GM23338 (cell line): ENCODE measurements at regions not wholly inside any gene's neighbourhood (a gene's known extent, or its start where the extent isn't known, plus 50 kb on each side); places are given as distances from the start of the nearest gene placed in this dataset.

ENCODE experiments used
- ATAC-seq: fragments of 200-7000 bp; cut with Tn5 transposase; 3 replicates; pipeline ENCODE4 v1.9.1; 2020
- DNase-seq: peaks from one replicate; pipeline ENCODE4 v3.0.0-alpha.2; 2015; ENCODE audit warnings: low spot score
- H2AFZ ChIP-seq: fragments of 200-600 bp; sonication (generic); 2 replicates; pipeline ENCODE4 v1.8.0; 2016; ENCODE audit warnings: antibody characterized with exemption, mild to moderate bottlenecking, moderate library complexity
- H3F3A ChIP-seq: fragments of 200-600 bp; sonication (generic); replicated peaks from 2 replicates; pipeline ENCODE4 v1.8.0; 2017; ENCODE audit warnings: antibody characterized with exemption, mixed run types, low read depth
- H3K27ac ChIP-seq: fragments of 200-600 bp; sonication (generic); 2 replicates; pipeline ENCODE4 v1.6.1; 2016; ENCODE audit warnings: low read depth
- H3K27me3 ChIP-seq: fragments of 200-600 bp; sonication (generic); 2 replicates; pipeline ENCODE4 v1.8.0; 2016; ENCODE audit warnings: mild to moderate bottlenecking, mixed run types, moderate library complexity; ENCODE audit not compliant: insufficient read depth
- H3K36me3 ChIP-seq: fragments of 200-600 bp; sonication (generic); 2 replicates; pipeline ENCODE4 v1.8.0; 2016; ENCODE audit warnings: mild to moderate bottlenecking; ENCODE audit not compliant: insufficient read depth
- H3K4me1 ChIP-seq: fragments of 200-600 bp; sonication (generic); 2 replicates; pipeline ENCODE4 v1.8.0; 2016; ENCODE audit warnings: mild to moderate bottlenecking, moderate library complexity; ENCODE audit not compliant: insufficient read depth
- H3K4me2 ChIP-seq: fragments of 200-600 bp; sonication (generic); 2 replicates; pipeline ENCODE4 v1.7.1; 2017; ENCODE audit warnings: mixed run types
- H3K4me3 ChIP-seq: fragments of 200-600 bp; sonication (generic); 2 replicates; pipeline ENCODE4 v1.6.1; 2016; ENCODE audit warnings: mixed run types
- H3K79me2 ChIP-seq: fragments of 200-600 bp; sonication (generic); replicated peaks from 2 replicates; pipeline ENCODE4 v1.8.0; 2017; ENCODE audit warnings: mild to moderate bottlenecking; ENCODE audit not compliant: insufficient read depth
- H3K9me2 ChIP-seq: fragments of 200-600 bp; sonication (generic); 2 replicates; pipeline ENCODE4 v1.8.0; 2017; ENCODE audit not compliant: insufficient read depth
- H4K20me1 ChIP-seq: fragments of 200-600 bp; sonication (generic); replicated peaks from 2 replicates; pipeline ENCODE4 v1.8.0; 2017; ENCODE audit warnings: mild to moderate bottlenecking; ENCODE audit not compliant: insufficient read depth
- H3K27ac Mint-ChIP-seq: 2 replicates; pipeline ENCODE4 v1.8.0; 2020; ENCODE audit warnings: inconsistent platforms, mild to moderate bottlenecking, moderate library complexity, mixed read lengths
- H3K27me3 Mint-ChIP-seq: 3 replicates; pipeline ENCODE4 v1.8.0; 2022; ENCODE audit warnings: low read depth, mild to moderate bottlenecking, moderate library complexity, mixed read lengths, inconsistent platforms; ENCODE audit not compliant: insufficient read depth, poor library complexity
- H3K36me3 Mint-ChIP-seq: 3 replicates; pipeline ENCODE4 v1.8.0; 2021; ENCODE audit warnings: low read depth, mild to moderate bottlenecking, inconsistent platforms, moderate library complexity, mixed read lengths
- H3K4me1 Mint-ChIP-seq: 3 replicates; pipeline ENCODE4 v1.8.0; 2020; ENCODE audit warnings: mild to moderate bottlenecking, inconsistent platforms, mixed read lengths
- H3K4me3 Mint-ChIP-seq: 3 replicates; pipeline ENCODE4 v1.8.0; 2021; ENCODE audit warnings: moderate library complexity, mild to moderate bottlenecking, inconsistent platforms, mixed read lengths
- H3K9me3 Mint-ChIP-seq: 3 replicates; pipeline ENCODE4 v1.8.0; 2020; ENCODE audit warnings: moderate library complexity, mild to moderate bottlenecking, inconsistent platforms, mixed read lengths
- CREB1 ChIP-seq: fragments of 250-450 bp; sonication (Bioruptor Pico); IDR thresholded peaks from 2 replicates; pipeline ENCODE4 v1.5.0; 2020; ENCODE audit warnings: low read depth, mild to moderate bottlenecking, moderate library complexity
- CTCF ChIP-seq, 2 experiments: fragments of 200-600 bp in 1 of 2; sonication (generic) in 1 of 2; conservative IDR thresholded peaks; 2 replicates each; pipeline versions ENCODE4 v1.5.1 to v1.6.1; 2016 to 2017; ENCODE audit warnings: antibody characterized with exemption in 2 of 2, low read depth in 2 of 2, mild to moderate bottlenecking in 2 of 2, moderate library complexity in 1 of 2
- ETS1 ChIP-seq: IDR thresholded peaks from 2 replicates; pipeline ENCODE4 v1.6.1; 2016; ENCODE audit warnings: antibody characterized with exemption
- EZH2 ChIP-seq: fragments of 200-600 bp; sonication (generic); IDR thresholded peaks from one replicate; pipeline ENCODE4 v1.8.0; 2017; ENCODE audit warnings: antibody characterized with exemption, mild to moderate bottlenecking, low read depth; ENCODE audit not compliant: unreplicated experiment
- EZH2phosphoT487 ChIP-seq: fragments of 200-600 bp; sonication (generic); IDR thresholded peaks from one replicate; pipeline ENCODE4 v1.8.1; 2018; ENCODE audit warnings: antibody characterized with exemption; ENCODE audit not compliant: unreplicated experiment
- JUNB ChIP-seq: IDR thresholded peaks from one replicate; pipeline ENCODE4 v1.6.1; 2016; ENCODE audit warnings: antibody characterized with exemption; ENCODE audit not compliant: unreplicated experiment
- NANOG ChIP-seq: IDR thresholded peaks from 2 replicates; pipeline ENCODE4 v1.6.1; 2016; ENCODE audit warnings: antibody characterized with exemption, borderline replicate concordance
- POLR2AphosphoS5 ChIP-seq: IDR thresholded peaks from 2 replicates; pipeline ENCODE4 v1.6.1; 2016; ENCODE audit warnings: antibody characterized with exemption, low read depth
- REST ChIP-seq: IDR thresholded peaks from one replicate; pipeline ENCODE4 v1.6.1; 2018; ENCODE audit warnings: antibody characterized with exemption; ENCODE audit not compliant: unreplicated experiment
- STAT1 ChIP-seq: IDR thresholded peaks from one replicate; pipeline ENCODE4 v1.6.1; 2016; ENCODE audit warnings: antibody characterized with exemption; ENCODE audit not compliant: unreplicated experiment
- ZNF114 ChIP-seq: fragments of 250-450 bp; sonication (Bioruptor Pico); IDR thresholded peaks from 2 replicates; pipeline ENCODE4 v1.5.0; 2020; ENCODE audit warnings: mild to moderate bottlenecking, moderate library complexity
- ZNF331 ChIP-seq: fragments of 250-450 bp; sonication (Bioruptor Pico); IDR thresholded peaks from 2 replicates; pipeline ENCODE4 v1.5.0; 2020; ENCODE audit warnings: low read depth, mild to moderate bottlenecking, moderate library complexity
- ZNF462 ChIP-seq: fragments of 250-450 bp; sonication (Bioruptor Pico); IDR thresholded peaks from 2 replicates; pipeline ENCODE4 v1.5.0; 2020; ENCODE audit warnings: mild to moderate bottlenecking, moderate library complexity

- Mint-ChIP-seq H3K4me3 (no peak overlapping the region), H3K27me3 (peaks cover 14% of the 10 kb centered on the region), H3K36me3 (no peaks in the 10 kb centered on the region), H3K4me1 (peaks cover 43% of the 10 kb centered on the region), H3K9me3 (no peaks in the 10 kb centered on the region), H3K27ac (no peak overlapping the region)
- H3K79me2 ChIP-seq, result no peaks in the 10 kb centered on the region
- DNase-seq, result no peak
- H3K4me2 ChIP-seq, result no peak overlapping the region
- TF ChIP-seq EZH2, result no peak
- TF ChIP-seq NANOG, result no peak
- no peak for TF ChIP-seq ZNF114 (CRISPR knock-in tag)
- TF ChIP-seq JUNB, result no peak
- TF ChIP-seq ZNF462 (CRISPR knock-in tag), result no peak
- TF ChIP-seq ETS1, result no peak
- TF ChIP-seq POLR2AphosphoS5, result no peak
- TF ChIP-seq STAT1, result no peak
- TF ChIP-seq REST, result no peak
- TF ChIP-seq CREB1, result no peak
- TF ChIP-seq ZNF331 (CRISPR knock-in tag), result no peak
- TF ChIP-seq CTCF (conservative IDR thresholded peaks at IDR 0.05; ENCODE audit: low read depth in 2 of 2), result no peak
- no peak for TF ChIP-seq EZH2phosphoT487
- H3F3A ChIP-seq, result no peaks in the 10 kb centered on the region
- no peaks in the 10 kb centered on the region for H4K20me1 ChIP-seq
- H3K4me3 ChIP-seq, result no peak overlapping the region
- peaks cover 35% of the 10 kb centered on the region for H3K4me1 ChIP-seq
- ATAC-seq, result no peak
- no peaks in the 10 kb centered on the region for H3K9me2 ChIP-seq
- no peak overlapping the region for H2AFZ ChIP-seq
- H3K36me3 ChIP-seq, result no peaks in the 10 kb centered on the region
- peaks cover 33% of the 10 kb centered on the region for H3K27me3 ChIP-seq
- H3K27ac ChIP-seq, result no peak overlapping the region
These were observed 62.0 kb upstream of the PAX6 start for GRCh38 chr11:31873124-31873523.
